ENCODE measurements at regions not wholly inside any gene's neighbourhood (a gene's known extent, or its start where the extent isn't known, plus 50 kb on each side); places are given as distances from the start of the nearest gene placed in this dataset.
A peak's percentile ranks its signal among the peaks of the same experiment; 100 is the strongest.

DNA sequence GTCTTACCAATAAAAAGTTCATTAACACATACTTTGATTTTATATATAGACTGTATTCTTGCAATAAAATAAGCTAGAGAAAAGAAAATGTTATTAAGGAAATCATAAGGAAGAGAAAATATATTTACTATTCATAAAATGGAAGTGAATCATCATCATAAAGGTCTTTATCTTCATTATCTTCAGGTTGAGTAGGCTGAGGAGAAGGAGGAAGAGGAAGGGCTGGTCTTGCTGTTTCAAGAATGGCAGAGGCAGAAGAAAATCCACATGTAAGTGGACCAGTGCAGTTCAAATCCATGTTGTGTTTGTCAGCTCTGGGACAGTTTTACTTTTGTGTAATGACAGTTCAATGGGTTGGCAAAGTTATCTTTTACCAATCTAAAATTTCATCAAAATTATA is 609.1 kb upstream of the ANKRD30A start:
- peaks cover 2% of the 10 kb centered on the region; the same call in 1 of the 2 replicates for H3K4me1 ChIP-seq (ENCODE audit: control insufficient read depth, insufficient read depth, low read length)
- CTCF ChIA-PET: interaction anchor here (0.5 kb wide), 1 partner anchor 125 kb away, joined by 4 read pairs; no protein-coding TSS in a partner anchor
- intact Hi-C loops (cut with micrococcal nuclease) (no loop called here), dilution Hi-C loops (cut with HindIII; ENCODE audit: low sequenced_read_pairs, unreplicated experiment) (no loop called here), in situ Hi-C loops (cut with MboI; ENCODE audit: low sequenced_read_pairs) (no loop called here)
- H2BK15ac ChIP-seq (ENCODE audit: low read depth, low read length): no peak overlapping the region
- no peaks in the 10 kb centered on the region for H3K36me3 ChIP-seq (ENCODE audit: control insufficient read depth, insufficient read depth, low read length)
- H4K91ac ChIP-seq (ENCODE audit: insufficient read depth, low read depth, low read length): no peak overlapping the region
- no peak overlapping the region for H2BK120ac ChIP-seq (ENCODE audit: low read depth, low read length)
- TF ChIP-seq, protein P1, sequence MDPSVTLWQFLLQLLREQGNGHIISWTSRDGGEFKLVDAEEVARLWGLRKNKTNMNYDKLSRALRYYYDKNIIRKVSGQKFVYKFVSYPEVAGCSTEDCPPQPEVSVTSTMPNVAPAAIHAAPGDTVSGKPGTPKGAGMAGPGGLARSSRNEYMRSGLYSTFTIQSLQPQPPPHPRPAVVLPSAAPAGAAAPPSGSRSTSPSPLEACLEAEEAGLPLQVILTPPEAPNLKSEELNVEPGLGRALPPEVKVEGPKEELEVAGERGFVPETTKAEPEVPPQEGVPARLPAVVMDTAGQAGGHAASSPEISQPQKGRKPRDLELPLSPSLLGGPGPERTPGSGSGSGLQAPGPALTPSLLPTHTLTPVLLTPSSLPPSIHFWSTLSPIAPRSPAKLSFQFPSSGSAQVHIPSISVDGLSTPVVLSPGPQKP (IDR thresholded peaks at IDR 0.05; ENCODE audit: borderline replicate concordance, low read depth, low read length): no peak
- TF ChIP-seq MXI1 (IDR thresholded peaks at IDR 0.05; ENCODE audit: borderline replicate concordance, low read depth, low read length) (no peak), POLR2A (IDR thresholded peaks at IDR 0.05; ENCODE audit: low read depth, low read length) (no peak), RFX5 (IDR thresholded peaks at IDR 0.05; ENCODE audit: low read depth, low read length) (no peak), RCOR1 (IDR thresholded peaks at IDR 0.05; ENCODE audit: insufficient replicate concordance, low read length) (no peak), FOS (IDR thresholded peaks at IDR 0.05; ENCODE audit: low read depth, low read length) (no peak), RAD21 (IDR thresholded peaks at IDR 0.05; ENCODE audit: low read length) (no peak), SMC3 (IDR thresholded peaks at IDR 0.05; ENCODE audit: low read depth, low read length) (no peak), MAZ (IDR thresholded peaks at IDR 0.05; ENCODE audit: borderline replicate concordance, low read depth, low read length) (no peak), CEBPB (IDR thresholded peaks at IDR 0.05; ENCODE audit: low read depth, low read length) (no peak), MAFK (IDR thresholded peaks at IDR 0.05; ENCODE audit: low read depth, low read length) (no peak), CHD1 (IDR thresholded peaks at IDR 0.05; ENCODE audit: low read depth, low read length) (no peak), BHLHE40 (IDR thresholded peaks at IDR 0.05; ENCODE audit: low read depth, low read length) (no peak)
- TF ChIP-seq, protein P2, sequence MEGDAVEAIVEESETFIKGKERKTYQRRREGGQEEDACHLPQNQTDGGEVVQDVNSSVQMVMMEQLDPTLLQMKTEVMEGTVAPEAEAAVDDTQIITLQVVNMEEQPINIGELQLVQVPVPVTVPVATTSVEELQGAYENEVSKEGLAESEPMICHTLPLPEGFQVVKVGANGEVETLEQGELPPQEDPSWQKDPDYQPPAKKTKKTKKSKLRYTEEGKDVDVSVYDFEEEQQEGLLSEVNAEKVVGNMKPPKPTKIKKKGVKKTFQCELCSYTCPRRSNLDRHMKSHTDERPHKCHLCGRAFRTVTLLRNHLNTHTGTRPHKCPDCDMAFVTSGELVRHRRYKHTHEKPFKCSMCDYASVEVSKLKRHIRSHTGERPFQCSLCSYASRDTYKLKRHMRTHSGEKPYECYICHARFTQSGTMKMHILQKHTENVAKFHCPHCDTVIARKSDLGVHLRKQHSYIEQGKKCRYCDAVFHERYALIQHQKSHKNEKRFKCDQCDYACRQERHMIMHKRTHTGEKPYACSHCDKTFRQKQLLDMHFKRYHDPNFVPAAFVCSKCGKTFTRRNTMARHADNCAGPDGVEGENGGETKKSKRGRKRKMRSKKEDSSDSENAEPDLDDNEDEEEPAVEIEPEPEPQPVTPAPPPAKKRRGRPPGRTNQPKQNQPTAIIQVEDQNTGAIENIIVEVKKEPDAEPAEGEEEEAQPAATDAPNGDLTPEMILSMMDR (conservative IDR thresholded peaks at IDR 0.05; ENCODE audit: low read depth, low read length): no peak
- TF ChIP-seq, protein P3, sequence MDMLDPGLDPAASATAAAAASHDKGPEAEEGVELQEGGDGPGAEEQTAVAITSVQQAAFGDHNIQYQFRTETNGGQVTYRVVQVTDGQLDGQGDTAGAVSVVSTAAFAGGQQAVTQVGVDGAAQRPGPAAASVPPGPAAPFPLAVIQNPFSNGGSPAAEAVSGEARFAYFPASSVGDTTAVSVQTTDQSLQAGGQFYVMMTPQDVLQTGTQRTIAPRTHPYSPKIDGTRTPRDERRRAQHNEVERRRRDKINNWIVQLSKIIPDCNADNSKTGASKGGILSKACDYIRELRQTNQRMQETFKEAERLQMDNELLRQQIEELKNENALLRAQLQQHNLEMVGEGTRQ (IDR thresholded peaks at IDR 0.05; ENCODE audit: low read depth, low read length): no peak
- no peaks in the 10 kb centered on the region for H3K79me1 ChIP-seq (ENCODE audit: low read depth in 1 of 2, low read length in 2 of 2)
- H3K4me2 ChIP-seq (ENCODE audit: low read depth, low read length): no peak overlapping the region
- no peak overlapping the region for H2BK5ac ChIP-seq (ENCODE audit: low read depth, low read length, poor library complexity, severe bottlenecking)
- H2AK5ac ChIP-seq (ENCODE audit: low read depth, low read length): no peak overlapping the region
- H3K56ac ChIP-seq (ENCODE audit: extremely low read depth, insufficient read depth, low read length): no peak overlapping the region
- H3K4ac ChIP-seq (ENCODE audit: low read depth, low read length): no peak overlapping the region
- no peak overlapping the region for H4K8ac ChIP-seq (ENCODE audit: low read depth in 2 of 2, low read length in 2 of 2)
- H3K4me3 ChIP-seq (ENCODE audit: insufficient read depth, low read depth, low read length): no peak overlapping the region
- no peak overlapping the region for H3K18ac ChIP-seq (ENCODE audit: low read depth, low read length)
- no peaks in the 10 kb centered on the region for H3K27me3 ChIP-seq (ENCODE audit: control insufficient read depth, insufficient read depth, low read length)
- H3K9me1 ChIP-seq (ENCODE audit: insufficient read depth, low read length): no peaks in the 10 kb centered on the region
- POLR2A ChIA-PET (ENCODE audit: unreplicated experiment): no interaction called here
- H4K20me1 ChIP-seq (ENCODE audit: insufficient read depth, low read length): no peaks in the 10 kb centered on the region
- BruUV-seq (replicated peaks): no TSS peak
- H2BK20ac ChIP-seq (ENCODE audit: low read depth, low read length): no peak overlapping the region
- H3K27ac ChIP-seq (ENCODE audit: insufficient read depth, low read length): no peak overlapping the region
- no peak for ATAC-seq (ENCODE audit: low read depth)
- H2AFZ ChIP-seq (replicated peaks; ENCODE audit: low read length, poor library complexity): no peak overlapping the region
- H3K23ac ChIP-seq (ENCODE audit: low read depth, low read length): no peak overlapping the region
- 0 out of 2 replicates have a peak overlapping the region, but pooled peaks have one; percentile 45 for H3K14ac ChIP-seq (replicated peaks; ENCODE audit: low read depth, low read length)
- H3K9ac ChIP-seq (ENCODE audit: low read depth, low read length): no peak overlapping the region
- no peaks in the 10 kb centered on the region for H3K9me3 ChIP-seq (ENCODE audit: control insufficient read depth, insufficient read depth, low read length)
- H2AK9ac ChIP-seq (replicated peaks; ENCODE audit: low read depth, low read length, poor library complexity): no peak overlapping the region
- no peak overlapping the region for H4K5ac ChIP-seq (ENCODE audit: low read depth, low read length)
- no peak for DNase-seq

All from IMR-90 (cell line).